ENCODE measurements at regions not wholly inside any gene's neighbourhood (a gene's known extent, or its start where the extent isn't known, plus 50 kb on each side); places are given as distances from the start of the nearest gene placed in this dataset.
"Not testable (repeated sequence)": the region's sequence is repeated elsewhere in the genome, so short reads cannot be mapped to it uniquely, and the experiment has no call there.

GRCh38 chr14:58972233-58973017 is 216.0 kb upstream of the DAAM1 start:
- no peak overlapping the region for H3K27ac ChIP-seq
- no peaks in the 10 kb centered on the region for H4K20me1 ChIP-seq
- no peak for TF ChIP-seq Cebpa-rat (IDR thresholded peaks at IDR 0.05)
- H3K4me2 ChIP-seq = no peak overlapping the region
- no peaks in the 10 kb centered on the region for H3K36me3 ChIP-seq
- H3K9ac ChIP-seq = no peak overlapping the region
- 0 out of 22 replicates have a peak, but pooled peaks cover 0 to 3% (median 0%) of the 10 kb centered on the region in 11 experiments for H3K9me3 ChIP-seq (replicated peaks in 1 of 11)
- no peaks in the 10 kb centered on the region for H3K27me3 ChIP-seq
- no peak overlapping the region for H3K4me3 ChIP-seq
- peaks cover 0 to 4% (median 0%) of the 10 kb centered on the region in 10 experiments; a peak in 2 of 20 replicates for H3K4me1 ChIP-seq

- no peak for TF ChIP-seq Cebpa-rat (IDR thresholded peaks at IDR 0.05)
- Histone ChIP-seq H3K36me3 (no peaks in the 10 kb centered on the region), H3K9me3 (replicated peaks in 1 of 11) (no peaks in the 10 kb centered on the region), H3K9ac (no peak overlapping the region), H3K4me1 (peaks cover 0 to 7% (median 0%) of the 10 kb centered on the region in 10 experiments; a peak in 2 of 20 replicates), H4K20me1 (no peaks in the 10 kb centered on the region), H3K4me2 (0 out of 22 replicates have a peak overlapping the region, but pooled peaks of 1 of the 11 experiments have one; percentile 26), H3K27ac (no peak overlapping the region), H3K27me3 (no peaks in the 10 kb centered on the region), H3K4me3 (no peak overlapping the region)
Observed at GRCh38 chr14:58977366-58977765, 211.1 kb upstream of the DAAM1 start.

GRCh38 chr14:58978343-58978742 is 210.1 kb upstream of the DAAM1 start:
- no peak overlapping the region for H3K4me3 ChIP-seq
- TF ChIP-seq Cebpa-rat (IDR thresholded peaks at IDR 0.05) = no peak
- no peak overlapping the region for H3K27ac ChIP-seq
- H3K9ac ChIP-seq = no peak overlapping the region
- H3K4me1 ChIP-seq = peaks cover 0 to 7% (median 0%) of the 10 kb centered on the region in 10 experiments; a peak in 2 of 20 replicates
- no peaks in the 10 kb centered on the region for H3K9me3 ChIP-seq (replicated peaks in 1 of 11)
- no peaks in the 10 kb centered on the region for H3K36me3 ChIP-seq
- H3K27me3 ChIP-seq = no peaks in the 10 kb centered on the region
- no peak overlapping the region for H3K4me2 ChIP-seq
- H4K20me1 ChIP-seq = no peaks in the 10 kb centered on the region

GRCh38 chr14:58979325-58979724 is 209.1 kb upstream of the DAAM1 start:
- H3K36me3 ChIP-seq = no peaks in the 10 kb centered on the region
- H3K9me3 ChIP-seq (replicated peaks in 1 of 11) = no peaks in the 10 kb centered on the region
- no peaks in the 10 kb centered on the region for H3K27me3 ChIP-seq
- H3K4me1 ChIP-seq = peaks cover 0 to 7% (median 0%) of the 10 kb centered on the region in 10 experiments; a peak in 2 of 20 replicates
- no peak for TF ChIP-seq Cebpa-rat (IDR thresholded peaks at IDR 0.05)
- H3K4me3 ChIP-seq = no peak overlapping the region
- no peaks in the 10 kb centered on the region for H4K20me1 ChIP-seq
- H3K27ac ChIP-seq = no peak overlapping the region
- no peak overlapping the region for H3K4me2 ChIP-seq
- no peak overlapping the region for H3K9ac ChIP-seq

DNA sequence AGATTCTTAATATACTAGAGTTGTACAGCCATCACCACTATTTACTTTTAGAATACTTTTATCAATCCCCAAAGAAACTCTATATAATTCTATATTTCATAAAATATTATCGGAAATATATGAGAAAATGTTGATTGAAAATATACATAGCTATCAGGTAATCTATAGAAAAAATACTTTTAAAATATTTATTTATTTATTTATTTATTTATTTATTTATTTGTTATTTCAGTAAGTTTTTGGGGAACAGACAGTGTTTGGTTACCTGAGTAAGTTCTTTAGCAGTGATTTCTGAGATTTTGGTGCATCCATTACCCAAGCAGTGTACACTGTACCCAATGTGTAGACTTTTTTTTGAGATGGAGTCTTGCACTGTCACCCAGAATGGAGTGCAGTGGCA is 206.6 kb upstream of the DAAM1 start:
- H3K4me1 ChIP-seq = peaks cover 0 to 7% (median 0%) of the 10 kb centered on the region in 10 experiments; a peak in 2 of 20 replicates
- no peaks in the 10 kb centered on the region for H3K27me3 ChIP-seq
- TF ChIP-seq Cebpa-rat (IDR thresholded peaks at IDR 0.05) = no peak
- H3K9ac ChIP-seq = no peak overlapping the region
- no peaks in the 10 kb centered on the region for H3K9me3 ChIP-seq (replicated peaks in 1 of 11)
- no peak overlapping the region for H3K4me2 ChIP-seq
- H3K36me3 ChIP-seq = no peaks in the 10 kb centered on the region
- H3K4me3 ChIP-seq = no peak overlapping the region
- H4K20me1 ChIP-seq = no peaks in the 10 kb centered on the region
- no peak overlapping the region for H3K27ac ChIP-seq

- no peak for TF ChIP-seq Cebpa-rat (IDR thresholded peaks at IDR 0.05)
- Histone ChIP-seq H3K9ac (no peak overlapping the region), H3K4me3 (no peak overlapping the region), H4K20me1 (no peaks in the 10 kb centered on the region), H3K36me3 (no peaks in the 10 kb centered on the region), H3K4me1 (no peaks in the 10 kb centered on the region), H3K9me3 (replicated peaks in 1 of 11) (peaks cover 0 to 4% (median 0%) of the 10 kb centered on the region in 11 experiments; a peak in 1 of 22 replicates), H3K27me3 (no peaks in the 10 kb centered on the region), H3K4me2 (no peak overlapping the region), H3K27ac (no peak overlapping the region)
Observed at GRCh38 chr14:58985786-58986185, 202.7 kb upstream of the DAAM1 start.

GRCh38 chr14:58987591-58987990 is 200.9 kb upstream of the DAAM1 start:
- Histone ChIP-seq H3K9ac (no peak overlapping the region), H3K4me3 (no peak overlapping the region), H3K4me1 (no peaks in the 10 kb centered on the region), H3K27ac (no peak overlapping the region), H3K27me3 (no peaks in the 10 kb centered on the region), H4K20me1 (no peaks in the 10 kb centered on the region), H3K9me3 (replicated peaks in 1 of 11) (peaks cover 0 to 4% (median 0%) of the 10 kb centered on the region in 11 experiments; a peak in 2 of 22 replicates), H3K4me2 (no peak overlapping the region), H3K36me3 (no peaks in the 10 kb centered on the region)
- TF ChIP-seq Cebpa-rat (IDR thresholded peaks at IDR 0.05) = no peak

GRCh38 chr14:58992935-58993334 is 195.5 kb upstream of the DAAM1 start:
- no peak overlapping the region for H3K27ac ChIP-seq
- H3K4me2 ChIP-seq = no peak overlapping the region
- H3K36me3 ChIP-seq = no peaks in the 10 kb centered on the region
- H3K27me3 ChIP-seq = no peaks in the 10 kb centered on the region
- H3K9me3 ChIP-seq (replicated peaks in 1 of 11) = peaks cover 0 to 8% (median 0%) of the 10 kb centered on the region in 11 experiments; a peak in 3 of 22 replicates
- no peaks in the 10 kb centered on the region for H3K4me1 ChIP-seq
- H3K4me3 ChIP-seq = no peak overlapping the region
- H4K20me1 ChIP-seq = no peaks in the 10 kb centered on the region
- no peak for TF ChIP-seq Cebpa-rat (IDR thresholded peaks at IDR 0.05)
- H3K9ac ChIP-seq = no peak overlapping the region

DNA sequence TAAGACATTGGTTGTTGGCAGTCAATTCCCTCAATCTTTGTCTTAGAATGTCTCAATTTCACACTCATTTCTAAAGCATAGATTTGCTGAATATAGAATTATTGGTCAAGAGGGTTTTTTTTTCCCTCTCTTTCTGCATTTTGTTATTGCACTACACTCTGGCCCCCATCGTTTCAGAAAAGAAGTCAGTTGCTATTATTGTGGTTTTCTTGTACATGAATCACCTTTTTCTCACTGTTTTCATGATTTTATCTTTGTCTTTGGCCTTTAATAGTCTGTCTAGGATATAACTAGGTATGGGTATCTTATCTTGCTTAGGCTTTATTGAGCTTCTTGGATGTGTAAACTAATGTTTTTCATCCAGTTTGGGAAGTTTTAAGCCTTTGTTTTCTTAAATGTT is 194.3 kb upstream of the DAAM1 start:
- Histone ChIP-seq H3K4me3 (no peak overlapping the region), H3K9me3 (replicated peaks in 1 of 11) (peaks cover 0 to 19% (median 0%) of the 10 kb centered on the region in 11 experiments; a peak in 3 of 22 replicates), H4K20me1 (no peaks in the 10 kb centered on the region), H3K27me3 (no peaks in the 10 kb centered on the region), H3K36me3 (no peaks in the 10 kb centered on the region), H3K4me1 (no peaks in the 10 kb centered on the region), H3K9ac (no peak overlapping the region), H3K27ac (no peak overlapping the region), H3K4me2 (no peak overlapping the region)
- TF ChIP-seq Cebpa-rat (IDR thresholded peaks at IDR 0.05) = no peak

DNA sequence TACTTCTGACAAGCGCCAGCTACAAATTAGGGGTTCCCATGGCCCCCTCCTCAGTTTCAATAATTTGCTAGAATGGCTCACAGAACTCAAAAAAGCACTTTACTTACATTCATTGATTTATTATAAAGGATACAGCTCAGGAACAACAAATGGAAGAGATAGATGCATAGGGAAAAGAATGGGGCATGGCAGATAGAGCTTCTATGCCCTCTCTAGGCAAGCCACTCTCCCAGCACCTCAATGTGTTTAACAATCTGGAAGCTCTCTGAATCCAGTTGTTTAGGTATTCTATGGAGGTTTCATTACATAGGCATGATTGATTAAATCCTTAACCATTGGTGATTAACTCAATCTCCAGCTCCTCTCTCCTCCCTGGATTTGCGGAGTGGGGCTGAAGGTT is 184.5 kb upstream of the DAAM1 start:
- Histone ChIP-seq H3K4me1 (no peaks in the 10 kb centered on the region), H3K9ac (no peak overlapping the region), H3K9me3 (replicated peaks in 1 of 11) (peaks cover 0 to 15% (median 4%) of the 10 kb centered on the region in 11 experiments; a peak in 5 of 22 replicates), H3K4me2 (no peak overlapping the region), H3K36me3 (no peaks in the 10 kb centered on the region), H3K27me3 (no peaks in the 10 kb centered on the region), H3K4me3 (no peak overlapping the region), H4K20me1 (no peaks in the 10 kb centered on the region), H3K27ac (no peak overlapping the region)
- no peak for TF ChIP-seq Cebpa-rat (IDR thresholded peaks at IDR 0.05)

- H3K4me1 ChIP-seq; H3K36me3 ChIP-seq; H3K4me3 ChIP-seq; H3K9me3 ChIP-seq (replicated peaks in 1 of 11); H3K9ac ChIP-seq; H4K20me1 ChIP-seq; H3K4me2 ChIP-seq; H3K27ac ChIP-seq; H3K27me3 ChIP-seq: not testable (repeated sequence)
Observed at GRCh38 chr14:59006179-59006578, 182.3 kb upstream of the DAAM1 start.
